GM12801 (cell line): ENCODE measurements at regions not wholly inside any gene's neighbourhood (a gene's known extent, or its start where the extent isn't known, plus 50 kb on each side); places are given as distances from the start of the nearest gene placed in this dataset.

Source experiments
- CTCF ChIP-seq: IDR thresholded peaks from one replicate; pipeline ENCODE4 v1.5.1; 2011; ENCODE audit warnings: control low read depth; ENCODE audit not compliant: insufficient read length; ENCODE audit errors: extremely low read depth

GRCh38 chr20:11822540-11822794 is 95.2 kb upstream of the BTBD3 start:
- TF ChIP-seq CTCF, result no peak

- no peak for TF ChIP-seq CTCF
Measured at GRCh38 chr20:11826334-11826733, 91.4 kb upstream of the BTBD3 start.

GRCh38 chr20:11832397-11832796 is 85.3 kb upstream of the BTBD3 start:
- TF ChIP-seq CTCF, result no peak

GRCh38 chr20:11832851-11833250 is 84.8 kb upstream of the BTBD3 start:
- TF ChIP-seq CTCF, result no peak

- no peak for TF ChIP-seq CTCF
Measured at GRCh38 chr20:11833825-11834224, 83.9 kb upstream of the BTBD3 start.

GRCh38 chr20:11838076-11838636 is 79.5 kb upstream of the BTBD3 start:
- no peak for TF ChIP-seq CTCF

- no peak for TF ChIP-seq CTCF
Measured at GRCh38 chr20:11841972-11842461, 75.7 kb upstream of the BTBD3 start.

GRCh38 chr20:11843289-11843688 is 74.4 kb upstream of the BTBD3 start:
- TF ChIP-seq CTCF, result no peak
